HG03432 (cell line): ENCODE measurements at regions not wholly inside any gene's neighbourhood (a gene's known extent, or its start where the extent isn't known, plus 50 kb on each side); places are given as distances from the start of the nearest gene placed in this dataset.
"Not testable (repeated sequence)": the region's sequence is repeated elsewhere in the genome, so short reads cannot be mapped to it uniquely, and the experiment has no call there.

Experiments
- ATAC-seq: cut with Tn5 transposase; IDR thresholded peaks from one replicate; pipeline ENCODE4 v1.9.1; 2021; ENCODE audit warnings: mild to moderate bottlenecking, moderate library complexity; ENCODE audit not compliant: unreplicated experiment

- ATAC-seq, result no peak
Measured at GRCh38 chr3:59243476-59243875, 193.7 kb upstream of the CFAP20DC start.

GRCh38 chr3:59240666-59241255, 190.9 kb upstream of the CFAP20DC start:
- ATAC-seq, result no peak

GRCh38 chr3:59237121-59237520, 187.3 kb upstream of the CFAP20DC start:
- no peak for ATAC-seq

GRCh38 chr3:59235634-59236012, 185.8 kb upstream of the CFAP20DC start:
- peak; percentile 97 for ATAC-seq

- peak; percentile 19 for ATAC-seq
Measured at GRCh38 chr3:59234884-59235633, 185.2 kb upstream of the CFAP20DC start.

GRCh38 chr3:59230379-59230778, 180.6 kb upstream of the CFAP20DC start:
- ATAC-seq, result not testable (repeated sequence)

- no peak for ATAC-seq
Measured at GRCh38 chr3:59213860-59214259, 164.0 kb upstream of the CFAP20DC start.

GRCh38 chr3:59212128-59212779, 162.4 kb upstream of the CFAP20DC start:
- ATAC-seq, result peak; percentile 89

- ATAC-seq, result no peak
Measured at GRCh38 chr3:59210260-59210659, 160.4 kb upstream of the CFAP20DC start.

- no peak for ATAC-seq
Measured at GRCh38 chr3:59192473-59192872, 142.6 kb upstream of the CFAP20DC start.

- ATAC-seq, result no peak
Measured at GRCh38 chr3:59191651-59192050, 141.8 kb upstream of the CFAP20DC start.

- no peak for ATAC-seq
Measured at GRCh38 chr3:59189939-59190338, 140.1 kb upstream of the CFAP20DC start.

- ATAC-seq, result no peak
Measured at GRCh38 chr3:59189526-59189925, 139.7 kb upstream of the CFAP20DC start.

- no peak for ATAC-seq
Measured at GRCh38 chr3:59186725-59187124, 136.9 kb upstream of the CFAP20DC start.

GRCh38 chr3:59185591-59186369, 136.0 kb upstream of the CFAP20DC start:
- no peak for ATAC-seq

- ATAC-seq, result no peak
Measured at GRCh38 chr3:59180006-59180405, 130.2 kb upstream of the CFAP20DC start.

GRCh38 chr3:59178698-59179097, 128.9 kb upstream of the CFAP20DC start:
- no peak for ATAC-seq

GRCh38 chr3:59171491-59171890, 121.7 kb upstream of the CFAP20DC start:
- ATAC-seq, result no peak

- not testable (repeated sequence) for ATAC-seq
Measured at GRCh38 chr3:59170166-59170565, 120.3 kb upstream of the CFAP20DC start.

GRCh38 chr3:59167756-59168155, 117.9 kb upstream of the CFAP20DC start:
- ATAC-seq, result no peak

- ATAC-seq, result no peak
Measured at GRCh38 chr3:59163953-59164352, 114.1 kb upstream of the CFAP20DC start.
